ENCODE measurements at regions not wholly inside any gene's neighbourhood (a gene's known extent, or its start where the extent isn't known, plus 50 kb on each side); places are given as distances from the start of the nearest gene placed in this dataset.

- DNase-seq (ENCODE audit: low spot score): no peak
These were observed 1189.1 kb downstream of the GRIK2 start for GRCh38 chr6:102582569-102582968.

DNA sequence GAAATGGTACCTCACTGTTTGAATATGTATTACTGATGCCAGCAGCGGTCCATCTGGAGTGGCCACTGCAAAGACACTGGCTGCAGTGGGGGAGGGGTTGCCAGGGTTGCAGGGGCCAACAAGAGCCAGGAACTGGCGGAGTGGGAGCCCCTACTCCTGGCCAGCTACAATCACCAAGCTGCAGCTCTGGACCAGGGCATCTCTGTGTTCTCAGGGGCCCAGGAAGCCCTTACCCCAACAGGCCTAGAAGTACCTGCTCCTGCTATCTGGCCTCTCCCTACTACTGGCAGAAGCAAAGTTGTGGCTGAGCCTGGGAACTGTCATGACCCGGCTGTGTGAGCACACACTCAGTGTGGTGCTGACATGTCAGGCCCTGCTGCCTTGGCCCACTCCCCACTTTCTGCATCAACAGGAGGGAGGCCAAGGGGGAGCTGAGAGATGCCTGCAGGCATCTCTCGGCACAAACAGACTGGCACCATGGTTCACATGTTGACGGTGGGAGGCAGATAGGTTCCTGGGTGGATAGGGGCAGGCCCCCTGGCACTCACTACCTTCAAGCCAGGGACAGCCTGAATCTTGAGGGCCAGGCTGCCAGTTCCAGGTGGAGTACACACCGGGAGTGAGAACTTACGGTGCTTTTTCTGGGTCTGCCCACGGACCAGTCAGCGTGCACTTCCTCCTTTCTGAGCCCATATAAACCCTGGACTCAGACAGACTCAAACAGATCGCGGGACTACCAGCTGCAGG is 1188.0 kb downstream of the GRIK2 start:
- no peak for DNase-seq (ENCODE audit: low spot score)

GRCh38 chr6:102571236-102571908 is 1177.9 kb downstream of the GRIK2 start:
- DNase-seq (ENCODE audit: low spot score): no peak

GRCh38 chr6:102562713-102563112 is 1169.2 kb downstream of the GRIK2 start:
- no peak for DNase-seq (ENCODE audit: low spot score)

GRCh38 chr6:102553214-102553613 is 1159.7 kb downstream of the GRIK2 start:
- DNase-seq (ENCODE audit: low spot score): no peak

- no peak for DNase-seq (ENCODE audit: low spot score)
These were observed 1155.8 kb downstream of the GRIK2 start for GRCh38 chr6:102549221-102549874.

DNA sequence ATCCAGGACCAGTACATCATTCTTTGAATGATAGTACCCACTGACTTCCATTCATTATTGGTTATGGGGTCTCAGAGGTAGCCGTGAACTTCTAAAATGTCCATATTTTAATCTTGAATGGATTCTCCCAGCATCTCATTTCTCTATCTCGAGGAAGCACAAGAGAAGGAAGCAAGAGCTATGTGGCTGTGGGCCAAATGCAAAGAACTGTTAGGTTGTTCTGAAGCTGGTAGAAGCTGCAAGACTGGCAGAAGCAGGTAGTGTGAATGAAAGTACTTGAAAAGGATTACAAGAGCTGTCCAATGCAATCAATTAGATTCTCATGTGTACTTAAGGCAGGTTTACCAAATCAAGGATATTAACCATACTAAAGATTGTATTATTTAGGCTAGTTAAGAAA is 1131.8 kb downstream of the GRIK2 start:
- no peak for DNase-seq (ENCODE audit: low spot score)

DNA sequence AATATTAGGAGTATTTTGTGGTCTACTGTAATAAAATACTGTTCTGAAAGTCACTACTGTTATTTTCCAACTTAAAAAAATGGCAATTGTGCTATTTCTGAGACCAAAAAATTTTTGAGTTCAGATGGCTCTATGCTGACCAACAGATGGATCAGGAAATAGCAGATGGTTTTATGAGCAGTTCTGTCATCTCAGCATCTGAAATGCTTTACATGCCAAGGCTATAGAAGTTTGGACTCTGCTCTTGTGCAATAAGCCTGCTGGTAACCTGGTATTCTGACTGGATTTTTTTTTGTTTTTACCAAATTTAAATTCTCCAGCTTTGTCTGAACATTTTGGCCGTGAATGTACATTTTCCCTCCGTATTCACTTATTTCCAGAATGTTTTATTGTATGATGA is 1127.5 kb downstream of the GRIK2 start:
- DNase-seq (ENCODE audit: low spot score): no peak

- DNase-seq (ENCODE audit: low spot score): no peak
These were observed 1124.0 kb downstream of the GRIK2 start for GRCh38 chr6:102517506-102517905.

DNA sequence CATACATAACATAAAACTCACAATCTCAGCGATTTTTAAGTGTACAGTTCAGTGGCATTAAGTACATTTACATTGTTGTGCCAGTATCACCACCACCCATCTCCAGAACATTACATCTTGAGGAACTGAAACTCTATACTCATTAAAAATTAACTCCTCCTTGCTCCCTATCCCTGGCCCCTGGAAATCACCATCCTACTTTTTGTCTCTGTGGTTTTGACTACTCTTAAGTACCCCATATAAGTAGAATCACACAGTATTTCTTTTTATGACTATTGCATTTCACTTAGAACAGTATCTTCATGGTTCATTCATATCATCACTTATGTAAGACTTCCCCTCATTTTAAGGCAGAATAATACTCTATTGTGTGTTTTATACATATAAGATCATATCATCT is 1108.1 kb downstream of the GRIK2 start:
- DNase-seq (ENCODE audit: low spot score): no peak

GRCh38 chr6:102494808-102495207 is 1101.3 kb downstream of the GRIK2 start:
- no peak for DNase-seq (ENCODE audit: low spot score)

GRCh38 chr6:102493485-102493884 is 1100.0 kb downstream of the GRIK2 start:
- DNase-seq (ENCODE audit: low spot score): no peak

DNA sequence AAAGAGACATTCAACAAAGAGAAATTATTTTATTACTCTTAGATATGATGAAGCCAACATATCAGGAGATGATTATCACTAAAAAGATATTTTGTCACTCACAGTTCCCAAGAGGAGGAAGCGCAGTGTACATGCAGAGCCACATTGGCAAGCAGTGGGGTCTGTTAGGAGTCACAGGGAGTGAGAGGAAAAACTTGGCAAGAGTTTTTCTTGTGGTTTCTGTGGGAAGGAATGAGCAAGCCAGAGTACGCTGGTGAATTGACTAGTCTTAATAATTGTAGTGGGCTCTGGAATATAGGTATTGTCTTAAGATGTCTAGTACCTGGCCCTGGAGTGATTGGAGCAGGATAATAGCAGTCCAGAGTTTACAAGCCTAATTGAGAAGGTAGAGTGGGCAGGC is 1095.2 kb downstream of the GRIK2 start:
- DNase-seq (ENCODE audit: low spot score): no peak

DNA sequence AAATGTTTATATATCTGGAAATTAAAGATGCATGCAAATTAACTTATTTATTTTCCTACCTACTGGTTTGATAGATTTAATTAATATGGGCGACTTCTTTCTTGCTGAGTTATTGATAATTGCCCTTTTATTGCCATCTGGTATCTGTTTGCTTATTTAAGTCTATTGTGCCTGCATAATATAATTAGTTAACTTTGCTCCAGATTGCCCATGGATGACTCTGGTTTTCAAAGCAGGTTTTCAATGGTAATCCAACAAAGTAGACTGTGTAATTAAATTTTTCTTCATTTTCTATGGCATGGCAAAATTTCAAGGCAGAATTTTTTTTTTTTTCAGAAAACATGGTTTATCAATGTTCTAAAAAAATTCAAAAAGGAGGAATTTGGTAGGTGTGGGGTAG is 1092.0 kb downstream of the GRIK2 start:
- no peak for DNase-seq (ENCODE audit: low spot score)

DNA sequence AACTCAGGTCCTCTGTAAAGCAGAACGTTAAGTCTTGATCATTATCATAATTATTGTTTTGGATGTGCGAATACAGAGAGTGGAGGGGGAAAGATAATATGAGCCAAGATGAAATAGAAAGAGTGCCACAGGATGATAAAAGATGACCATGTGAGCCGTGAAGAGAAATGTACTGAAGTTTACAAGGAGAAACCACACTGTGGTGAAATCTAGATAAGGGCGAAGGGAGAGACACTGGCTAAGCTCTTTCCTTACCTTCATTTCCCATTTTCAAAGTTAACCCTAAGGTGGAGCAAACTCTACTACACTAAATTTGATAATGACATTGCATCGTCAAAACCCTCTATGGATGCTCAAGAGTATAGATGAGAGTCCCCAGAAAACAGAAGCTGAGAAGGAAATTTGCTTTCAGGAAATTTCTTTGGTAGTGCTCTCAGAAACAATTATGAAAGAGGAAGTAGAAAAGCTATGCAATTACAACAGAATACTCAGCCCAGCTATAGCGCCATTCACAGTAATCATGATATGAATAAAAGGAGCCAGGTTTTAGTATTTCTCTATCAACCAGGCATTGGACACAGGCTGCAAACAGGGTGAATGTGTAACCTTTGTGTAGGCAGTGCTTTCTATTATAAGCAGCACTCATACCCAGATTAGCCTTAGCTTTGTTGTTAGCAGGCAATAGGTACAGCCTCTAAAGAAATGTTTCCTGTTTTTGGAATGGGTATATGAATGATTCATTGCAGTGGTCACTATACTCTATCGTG is 1080.7 kb downstream of the GRIK2 start:
- DNase-seq (ENCODE audit: low spot score): no peak

- DNase-seq (ENCODE audit: low spot score): no peak
These were observed 1065.5 kb downstream of the GRIK2 start for GRCh38 chr6:102458990-102459389.

- no peak for DNase-seq (ENCODE audit: low spot score)
These were observed 1044.7 kb downstream of the GRIK2 start for GRCh38 chr6:102438171-102438570.

GRCh38 chr6:102417368-102417998 is 1024.0 kb downstream of the GRIK2 start:
- DNase-seq (ENCODE audit: low spot score): no peak

- no peak for DNase-seq (ENCODE audit: low spot score)
These were observed 1022.4 kb downstream of the GRIK2 start for GRCh38 chr6:102415891-102416290.

DNA sequence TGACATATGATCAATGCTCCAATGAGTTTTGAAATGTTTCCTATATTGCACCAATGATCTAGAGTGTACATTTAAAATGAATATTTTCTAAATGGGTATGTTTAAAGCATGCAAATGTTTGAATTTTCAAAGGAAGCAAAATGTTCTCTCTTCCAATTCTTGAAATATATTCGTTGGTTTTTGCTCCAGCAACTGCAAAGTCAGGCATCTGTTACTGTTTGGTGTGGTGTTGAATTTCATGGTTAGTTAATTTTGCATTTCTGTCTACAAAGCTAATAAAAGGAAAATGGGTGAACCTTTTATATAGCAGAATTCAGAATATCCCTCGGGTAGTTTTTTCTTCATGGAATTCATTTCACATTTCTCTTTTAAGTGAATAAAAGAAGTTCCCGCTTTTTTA is 1018.3 kb downstream of the GRIK2 start:
- DNase-seq (ENCODE audit: low spot score): no peak

- no peak for DNase-seq (ENCODE audit: low spot score)
These were observed 1014.6 kb downstream of the GRIK2 start for GRCh38 chr6:102407886-102408741.
